ENCODE measurements at regions not wholly inside any gene's neighbourhood (a gene's known extent, or its start where the extent isn't known, plus 50 kb on each side); places are given as distances from the start of the nearest gene placed in this dataset.

- no peak overlapping the region for H3K27ac ChIP-seq (ENCODE audit: low read depth in 1 of 2, low read length in 2 of 2)
- H3K27me3 ChIP-seq (ENCODE audit: control insufficient read depth in 4 of 4, insufficient read depth in 4 of 4, low read length in 3 of 4) = peaks cover 0 to 10% (median 0%) of the 10 kb centered on the region in 4 donors
- H3K9me3 ChIP-seq (ENCODE audit: control insufficient read depth in 4 of 4, low read length in 3 of 4) = peaks cover 0 to 4% (median 4%) of the 10 kb centered on the region in 4 donors
- WGBS = 88% methylated on average over 3 of the region's 3 CpGs
- no peak overlapping the region for H3K4me3 ChIP-seq (ENCODE audit: low read depth in 1 of 3, low read length in 3 of 3)
- TF ChIP-seq ATF3 (IDR thresholded peaks at IDR 0.05) = no peak
- no peak for TF ChIP-seq FOXA2 (IDR thresholded peaks at IDR 0.05)
- TF ChIP-seq NR2F2 (IDR thresholded peaks at IDR 0.05) = no peak
- no peak for TF ChIP-seq SP1 (IDR thresholded peaks at IDR 0.05)
- no peak for TF ChIP-seq FOXA1 (IDR thresholded peaks at IDR 0.05)
- TF ChIP-seq MAX (IDR thresholded peaks at IDR 0.05) = no peak
- TF ChIP-seq HNF4G (IDR thresholded peaks at IDR 0.05) = no peak
- TF ChIP-seq REST (IDR thresholded peaks at IDR 0.05) = no peak
- no peak for TF ChIP-seq RXRA (IDR thresholded peaks at IDR 0.05)
- no peak for TF ChIP-seq YY1 (IDR thresholded peaks at IDR 0.05)
- no peak for TF ChIP-seq TAF1 (conservative IDR thresholded peaks at IDR 0.05)
- TF ChIP-seq EGR1 (IDR thresholded peaks at IDR 0.05; ENCODE audit: low read depth in 2 of 2) = no peak
- no peaks in the 10 kb centered on the region for H3K36me3 ChIP-seq (ENCODE audit: control insufficient read depth in 4 of 4, insufficient read depth in 3 of 4, low read depth in 1 of 4, low read length in 3 of 4)
- no peaks in the 10 kb centered on the region for H3K4me1 ChIP-seq (ENCODE audit: control insufficient read depth in 4 of 4, insufficient read depth in 4 of 4, low read length in 3 of 4)
- DNase-seq (ENCODE audit: low spot score) = no peak
- H3K9ac ChIP-seq (ENCODE audit: low read depth in 1 of 2, low read length in 2 of 2) = no peak overlapping the region
These were observed 210.3 kb upstream of the TSHZ3 start for GRCh38 chr19:31559494-31559893.

GRCh38 chr19:31560086-31561060 lies 211.1 kb upstream of the TSHZ3 start:
- WGBS = 76% methylated on average over 22 of the region's 22 CpGs

More at GRCh38 chr19:31560086-31561060, 211.1 kb upstream of the TSHZ3 start:
- peaks cover 0 to 10% (median 0%) of the 10 kb centered on the region in 4 donors for H3K27me3 ChIP-seq (ENCODE audit: control insufficient read depth in 4 of 4, insufficient read depth in 4 of 4, low read length in 3 of 4)
- H3K4me3 ChIP-seq (ENCODE audit: low read depth in 1 of 3, low read length in 3 of 3) = no peak overlapping the region
- H3K9me3 ChIP-seq (ENCODE audit: control insufficient read depth in 4 of 4, low read length in 3 of 4) = peaks cover 0 to 4% (median 4%) of the 10 kb centered on the region in 4 donors
- H3K27ac ChIP-seq (ENCODE audit: low read depth in 1 of 2, low read length in 2 of 2) = no peak overlapping the region
- no peak for DNase-seq (ENCODE audit: low spot score)
- no peaks in the 10 kb centered on the region for H3K36me3 ChIP-seq (ENCODE audit: control insufficient read depth in 4 of 4, insufficient read depth in 3 of 4, low read depth in 1 of 4, low read length in 3 of 4)
- no peak overlapping the region for H3K9ac ChIP-seq (ENCODE audit: low read depth in 1 of 2, low read length in 2 of 2)
- no peaks in the 10 kb centered on the region for H3K4me1 ChIP-seq (ENCODE audit: control insufficient read depth in 4 of 4, insufficient read depth in 4 of 4, low read length in 3 of 4)
- TF ChIP-seq ATF3 (IDR thresholded peaks at IDR 0.05) = no peak
- no peak for TF ChIP-seq JUND (IDR thresholded peaks at IDR 0.05)
- TF ChIP-seq FOXA1 (IDR thresholded peaks at IDR 0.05) = no peak
- no peak for TF ChIP-seq EGR1 (IDR thresholded peaks at IDR 0.05; ENCODE audit: low read depth in 2 of 2)
- no peak for TF ChIP-seq TAF1 (conservative IDR thresholded peaks at IDR 0.05)
- TF ChIP-seq NR2F2 (IDR thresholded peaks at IDR 0.05) = no peak
- no peak for TF ChIP-seq FOXA2 (IDR thresholded peaks at IDR 0.05)
- no peak for TF ChIP-seq YY1 (IDR thresholded peaks at IDR 0.05)
- TF ChIP-seq CTCF (IDR thresholded peaks at IDR 0.05; ENCODE audit: low read depth, low read length, missing input control) = no peak
- no peak for TF ChIP-seq RAD21 (IDR thresholded peaks at IDR 0.05)
- TF ChIP-seq HNF4G (IDR thresholded peaks at IDR 0.05) = no peak
- no peak for TF ChIP-seq MAX (IDR thresholded peaks at IDR 0.05)
- TF ChIP-seq ZBTB33 (IDR thresholded peaks at IDR 0.05) = no peak
